MG63 (cell line): ENCODE measurements at regions not wholly inside any gene's neighbourhood (a gene's known extent, or its start where the extent isn't known, plus 50 kb on each side); places are given as distances from the start of the nearest gene placed in this dataset.
"Not testable (repeated sequence)": the region's sequence is repeated elsewhere in the genome, so short reads cannot be mapped to it uniquely, and the experiment has no call there.

Experiments used
- DNase-seq: peaks from one replicate; pipeline ENCODE4 v3.0.0-alpha.2; 2020
- H3K27me3 ChIP-seq: fragments of 250-450 bp; sonication (Bioruptor Pico); 2 replicates; pipeline ENCODE4 v1.5.1; 2020; ENCODE audit warnings: mild to moderate bottlenecking, moderate library complexity
- H3K36me3 ChIP-seq: fragments of 250-450 bp; sonication (Bioruptor Pico); 2 replicates; pipeline ENCODE4 v1.5.1; 2020; ENCODE audit warnings: mild to moderate bottlenecking, moderate library complexity
- H3K4me3 ChIP-seq: fragments of 250-450 bp; sonication (Bioruptor Pico); 2 replicates; pipeline ENCODE4 v1.5.1; 2020; ENCODE audit warnings: mild to moderate bottlenecking, moderate library complexity
- H3K9me3 ChIP-seq: fragments of 250-450 bp; sonication (Bioruptor Pico); 2 replicates; pipeline ENCODE4 v1.5.1; 2020; ENCODE audit warnings: mild to moderate bottlenecking, moderate library complexity

GRCh38 chr4:184899261-184900134 is 73.7 kb upstream of the ACSL1 start:
- no peaks in the 10 kb centered on the region for H3K27me3 ChIP-seq
- no peaks in the 10 kb centered on the region for H3K36me3 ChIP-seq
- no peak overlapping the region for H3K4me3 ChIP-seq
- no peaks in the 10 kb centered on the region for H3K9me3 ChIP-seq
- DNase-seq, result peak; percentile 18

GRCh38 chr4:184900184-184900583 is 74.4 kb upstream of the ACSL1 start:
- H3K27me3 ChIP-seq, result no peaks in the 10 kb centered on the region
- no peaks in the 10 kb centered on the region for H3K9me3 ChIP-seq
- DNase-seq, result no peak
- no peaks in the 10 kb centered on the region for H3K36me3 ChIP-seq
- no peak overlapping the region for H3K4me3 ChIP-seq

- no peaks in the 10 kb centered on the region for H3K9me3 ChIP-seq
- H3K4me3 ChIP-seq, result no peak overlapping the region
- no peak for DNase-seq
- H3K36me3 ChIP-seq, result no peaks in the 10 kb centered on the region
- H3K27me3 ChIP-seq, result no peaks in the 10 kb centered on the region
Measured at GRCh38 chr4:184902550-184902949, 76.8 kb upstream of the ACSL1 start.

- DNase-seq, result no peak
- Histone ChIP-seq H3K27me3 (no peaks in the 10 kb centered on the region), H3K9me3 (no peaks in the 10 kb centered on the region), H3K4me3 (no peak overlapping the region), H3K36me3 (no peaks in the 10 kb centered on the region)
Measured at GRCh38 chr4:184906480-184907097, 80.8 kb upstream of the ACSL1 start.

- H3K4me3 ChIP-seq, result no peak overlapping the region
- no peak for DNase-seq
- no peaks in the 10 kb centered on the region for H3K9me3 ChIP-seq
- no peaks in the 10 kb centered on the region for H3K36me3 ChIP-seq
- no peaks in the 10 kb centered on the region for H3K27me3 ChIP-seq
Measured at GRCh38 chr4:184907216-184907615, 81.4 kb upstream of the ACSL1 start.

GRCh38 chr4:184907810-184908209 is 82.0 kb upstream of the ACSL1 start:
- H3K9me3 ChIP-seq, result no peaks in the 10 kb centered on the region; the same call in 1 of the 2 replicates
- no peaks in the 10 kb centered on the region for H3K27me3 ChIP-seq
- no peaks in the 10 kb centered on the region for H3K36me3 ChIP-seq
- no peak overlapping the region for H3K4me3 ChIP-seq
- DNase-seq, result no peak

GRCh38 chr4:184911310-184911709 is 85.5 kb upstream of the ACSL1 start:
- H3K9me3 ChIP-seq, result no peaks in the 10 kb centered on the region; the same call in 1 of the 2 replicates
- DNase-seq, result peak; percentile 61
- H3K27me3 ChIP-seq, result no peaks in the 10 kb centered on the region
- no peaks in the 10 kb centered on the region for H3K36me3 ChIP-seq
- H3K4me3 ChIP-seq, result no peak overlapping the region

- no peak overlapping the region for H3K4me3 ChIP-seq
- no peaks in the 10 kb centered on the region for H3K36me3 ChIP-seq
- H3K9me3 ChIP-seq, result no peaks in the 10 kb centered on the region; the same call in 1 of the 2 replicates
- no peak for DNase-seq
- no peaks in the 10 kb centered on the region for H3K27me3 ChIP-seq
Measured at GRCh38 chr4:184913356-184914143, 87.8 kb upstream of the ACSL1 start.

GRCh38 chr4:184918799-184919198 is 93.0 kb upstream of the ACSL1 start:
- not testable (repeated sequence) for H3K4me3 ChIP-seq, H3K36me3 ChIP-seq, H3K9me3 ChIP-seq, DNase-seq, H3K27me3 ChIP-seq

- no peak for DNase-seq
- Histone ChIP-seq H3K9me3 (no peaks in the 10 kb centered on the region), H3K4me3 (no peak overlapping the region), H3K27me3 (no peaks in the 10 kb centered on the region), H3K36me3 (no peaks in the 10 kb centered on the region)
Measured at GRCh38 chr4:184921456-184921855, 95.7 kb upstream of the ACSL1 start.

- H3K36me3 ChIP-seq, result no peaks in the 10 kb centered on the region
- no peak overlapping the region for H3K4me3 ChIP-seq
- no peaks in the 10 kb centered on the region for H3K27me3 ChIP-seq
- no peaks in the 10 kb centered on the region for H3K9me3 ChIP-seq
- no peak for DNase-seq
Measured at GRCh38 chr4:184922301-184922700, 96.0 kb upstream of the HELT start.

- Histone ChIP-seq H3K9me3 (no peaks in the 10 kb centered on the region), H3K36me3 (no peaks in the 10 kb centered on the region), H3K27me3 (no peaks in the 10 kb centered on the region), H3K4me3 (no peak overlapping the region)
- no peak for DNase-seq
Measured at GRCh38 chr4:184924516-184924915, 93.8 kb upstream of the HELT start.

GRCh38 chr4:184929476-184929875 is 88.8 kb upstream of the HELT start:
- H3K9me3 ChIP-seq, result no peaks in the 10 kb centered on the region
- no peak for DNase-seq

GRCh38 chr4:184930026-184930425 is 88.3 kb upstream of the HELT start:
- Histone ChIP-seq H3K36me3 (no peaks in the 10 kb centered on the region), H3K27me3 (no peaks in the 10 kb centered on the region), H3K9me3 (no peaks in the 10 kb centered on the region), H3K4me3 (no peak overlapping the region)
- no peak for DNase-seq

More at GRCh38 chr4:184929476-184929875, 88.8 kb upstream of the HELT start:
- Histone ChIP-seq H3K4me3 (no peak overlapping the region), H3K27me3 (no peaks in the 10 kb centered on the region), H3K36me3 (no peaks in the 10 kb centered on the region)

- Histone ChIP-seq H3K9me3 (no peaks in the 10 kb centered on the region), H3K36me3 (no peaks in the 10 kb centered on the region), H3K4me3 (no peak overlapping the region), H3K27me3 (no peaks in the 10 kb centered on the region)
- DNase-seq, result no peak
Measured at GRCh38 chr4:184932343-184932742, 85.9 kb upstream of the HELT start.

GRCh38 chr4:184933311-184933710 is 85.0 kb upstream of the HELT start:
- no peak for DNase-seq
- no peaks in the 10 kb centered on the region for H3K36me3 ChIP-seq
- H3K9me3 ChIP-seq, result no peaks in the 10 kb centered on the region
- H3K4me3 ChIP-seq, result no peak overlapping the region
- H3K27me3 ChIP-seq, result no peaks in the 10 kb centered on the region

GRCh38 chr4:184934184-184934583 is 84.1 kb upstream of the HELT start:
- Histone ChIP-seq H3K4me3 (no peak overlapping the region), H3K27me3 (no peaks in the 10 kb centered on the region), H3K9me3 (no peaks in the 10 kb centered on the region), H3K36me3 (no peaks in the 10 kb centered on the region)
- no peak for DNase-seq
